ENCODE measurements at regions not wholly inside any gene's neighbourhood (a gene's known extent, or its start where the extent isn't known, plus 50 kb on each side); places are given as distances from the start of the nearest gene placed in this dataset.
"Not testable (repeated sequence)": the region's sequence is repeated elsewhere in the genome, so short reads cannot be mapped to it uniquely, and the experiment has no call there.

DNA sequence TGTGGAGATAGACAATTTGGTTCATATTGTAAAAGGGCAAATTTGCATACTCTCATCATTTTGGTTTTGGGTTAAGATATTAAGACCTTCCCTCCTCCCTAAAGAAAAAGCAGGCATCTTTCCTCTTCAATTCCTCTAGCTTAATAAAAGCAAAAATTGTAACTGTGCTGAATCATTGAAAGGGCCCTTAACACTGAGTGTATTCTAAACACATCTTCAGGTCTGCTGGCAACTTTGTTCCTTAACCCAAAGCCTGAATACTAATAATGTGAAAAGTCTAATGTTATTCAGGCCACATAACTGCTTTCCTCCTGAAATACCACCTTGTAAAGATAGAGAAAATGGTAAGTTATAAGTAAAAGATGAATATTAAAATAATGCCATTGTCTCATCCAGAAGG, 1200.5 kb upstream of the FAM98A start:
- no peak overlapping the region for H3K4me3 ChIP-seq (ENCODE audit: low read length)
- TF ChIP-seq ZNF274 (IDR thresholded peaks at IDR 0.05; ENCODE audit: low read depth, low read length): no peak

DNA sequence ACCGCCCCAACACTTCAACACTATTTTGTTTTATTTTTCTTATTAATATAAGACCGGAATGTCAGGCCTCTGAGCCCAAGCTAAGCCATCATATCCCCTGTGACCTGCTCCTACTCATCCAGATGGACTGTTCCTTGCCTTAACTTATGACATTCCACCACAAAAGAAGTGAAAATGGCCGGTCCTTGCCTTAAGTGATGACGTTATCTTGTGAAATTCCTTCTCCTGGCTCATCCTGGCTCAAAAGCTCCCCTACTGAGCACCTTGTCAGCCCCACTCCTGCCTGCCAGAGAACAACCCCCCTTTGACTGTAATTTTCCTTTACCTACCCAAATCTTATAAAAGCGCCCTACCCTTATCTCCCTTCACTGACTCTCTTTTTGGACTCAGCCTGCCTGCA, 1196.5 kb upstream of the FAM98A start:
- H3K4me3 ChIP-seq (ENCODE audit: low read length): not testable (repeated sequence)

DNA sequence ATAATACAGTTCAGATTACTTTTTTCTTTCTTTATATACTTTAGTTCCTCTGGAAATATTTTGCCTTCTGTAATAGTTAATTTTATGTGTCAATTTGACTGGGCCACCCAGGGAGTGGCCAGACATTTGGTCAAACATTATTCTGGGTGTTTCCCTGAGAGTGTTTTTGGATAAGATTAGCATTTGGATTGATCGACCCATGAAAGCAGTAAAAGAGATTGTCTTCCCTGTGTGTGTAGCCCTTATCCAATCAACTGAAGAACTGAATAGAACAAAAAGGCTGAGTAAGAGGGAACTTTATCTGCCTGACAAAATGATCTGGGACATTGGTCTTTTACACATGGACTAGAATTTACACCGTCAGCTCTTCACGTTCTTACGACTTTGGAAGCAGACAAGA, 1190.1 kb upstream of the FAM98A start:
- no peak overlapping the region for H3K4me3 ChIP-seq (ENCODE audit: low read length)
- no peak for TF ChIP-seq ZNF274 (IDR thresholded peaks at IDR 0.05; ENCODE audit: low read depth, low read length)

DNA sequence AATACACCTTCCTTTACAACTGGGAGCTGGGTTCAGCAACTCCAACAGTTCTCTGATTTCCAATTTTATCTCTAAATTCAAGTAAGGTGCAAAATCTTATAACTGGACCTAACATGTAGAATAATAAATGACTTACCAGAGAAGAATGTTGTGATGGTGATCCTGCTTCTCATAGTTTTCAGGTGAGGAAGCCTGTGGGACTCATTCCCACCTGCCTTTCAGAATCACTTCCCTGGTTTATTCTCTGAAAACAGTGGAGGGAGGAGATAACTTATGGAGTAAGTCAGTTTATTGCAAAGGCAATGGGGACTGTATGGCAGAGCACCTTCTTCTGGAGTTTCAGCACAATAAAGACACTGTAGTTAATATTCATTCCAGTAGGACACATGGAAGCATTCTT, 1188.2 kb upstream of the FAM98A start:
- no peak for TF ChIP-seq ZNF274 (IDR thresholded peaks at IDR 0.05; ENCODE audit: low read depth, low read length)
- H3K4me3 ChIP-seq (ENCODE audit: low read length): no peak overlapping the region

DNA sequence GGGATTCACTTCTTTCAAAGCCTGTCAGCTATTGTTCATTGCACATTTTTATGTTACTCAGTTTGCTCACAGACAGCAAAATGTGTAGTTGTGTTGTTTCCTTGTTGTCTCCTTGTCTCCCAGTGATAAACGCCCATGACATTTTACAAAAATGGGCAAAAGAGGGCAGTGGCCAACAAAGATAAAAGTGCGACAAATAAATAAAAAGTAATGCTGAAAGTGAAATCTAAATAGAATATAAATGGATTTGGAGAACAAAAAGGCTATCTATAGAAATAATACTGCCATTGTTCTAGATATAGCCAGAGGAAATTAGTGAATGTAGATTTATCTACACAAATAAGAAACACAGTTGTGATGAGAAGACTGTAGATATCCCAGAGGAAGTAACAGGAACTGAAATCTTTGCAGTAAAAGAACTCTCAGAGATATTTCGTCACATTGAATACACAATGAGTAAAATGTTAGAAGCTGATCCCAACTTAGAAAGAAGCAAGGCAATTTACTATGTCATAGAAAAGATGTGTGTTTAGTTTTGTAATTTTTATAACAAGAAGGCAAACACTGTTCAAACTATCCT, 1186.2 kb upstream of the FAM98A start:
- TF ChIP-seq ZNF274 (IDR thresholded peaks at IDR 0.05; ENCODE audit: low read depth, low read length): no peak
- H3K4me3 ChIP-seq (ENCODE audit: low read length): no peak overlapping the region

DNA sequence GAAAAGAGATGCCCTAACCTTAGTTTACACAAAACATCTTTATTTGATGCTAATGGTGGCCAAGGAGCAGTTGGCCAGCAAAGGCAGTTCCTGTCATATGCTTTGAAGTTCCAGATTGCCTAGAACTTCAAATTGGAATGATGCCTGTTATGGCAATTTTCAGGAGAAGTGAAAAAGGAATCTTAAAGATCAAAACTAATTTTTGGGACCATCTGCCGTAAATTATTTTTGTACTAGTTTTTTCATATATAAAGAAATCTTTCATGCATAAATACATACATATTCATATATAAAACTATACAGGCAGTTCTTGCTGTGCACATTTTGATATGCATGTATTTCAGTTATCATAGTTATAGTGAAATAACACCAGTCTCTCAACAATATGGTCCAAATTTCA, 1185.6 kb upstream of the FAM98A start:
- no peak for TF ChIP-seq ZNF274 (IDR thresholded peaks at IDR 0.05; ENCODE audit: low read depth, low read length)
- H3K4me3 ChIP-seq (ENCODE audit: low read length): no peak overlapping the region

DNA sequence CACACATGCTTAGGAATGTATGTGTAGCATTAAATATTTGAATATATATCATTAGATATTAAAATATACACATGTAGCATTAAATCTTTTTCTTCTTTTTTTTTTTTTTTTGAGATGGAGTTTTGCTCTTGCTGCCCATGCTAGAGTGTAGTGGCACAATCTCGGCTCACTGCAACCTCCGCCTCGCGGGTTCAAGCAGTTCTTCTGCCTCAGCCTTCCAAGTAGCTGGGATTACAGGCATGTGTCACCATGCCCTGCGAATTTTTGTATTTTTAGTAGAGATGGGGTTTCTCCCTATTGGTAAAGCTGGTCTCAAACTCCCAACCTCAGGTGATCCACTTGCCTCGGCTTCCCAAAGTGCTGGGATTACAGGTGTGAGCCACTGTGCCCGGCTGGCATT, 1151.6 kb upstream of the FAM98A start:
- H3K4me3 ChIP-seq (ENCODE audit: low read length): not testable (repeated sequence)

DNA sequence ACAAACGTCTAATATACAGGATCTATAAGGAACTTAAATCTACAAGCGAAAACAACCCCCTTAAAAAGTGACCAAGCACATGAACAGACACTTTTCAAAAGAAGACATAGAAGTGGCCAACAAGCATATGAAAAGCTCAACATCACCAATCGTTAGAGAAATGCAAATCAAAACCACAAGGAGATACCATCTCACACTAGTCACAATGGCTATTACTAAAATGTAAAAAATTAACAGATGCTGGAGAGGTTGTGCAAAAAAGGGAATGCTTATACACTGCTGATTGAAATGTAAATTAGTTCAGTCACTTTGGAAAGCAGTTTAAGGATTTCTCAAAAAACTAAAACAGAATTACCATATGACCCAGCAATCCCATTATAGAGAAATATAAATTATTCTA, 1148.5 kb upstream of the FAM98A start:
- TF ChIP-seq ZNF274 (IDR thresholded peaks at IDR 0.05; ENCODE audit: low read depth, low read length): no peak

DNA sequence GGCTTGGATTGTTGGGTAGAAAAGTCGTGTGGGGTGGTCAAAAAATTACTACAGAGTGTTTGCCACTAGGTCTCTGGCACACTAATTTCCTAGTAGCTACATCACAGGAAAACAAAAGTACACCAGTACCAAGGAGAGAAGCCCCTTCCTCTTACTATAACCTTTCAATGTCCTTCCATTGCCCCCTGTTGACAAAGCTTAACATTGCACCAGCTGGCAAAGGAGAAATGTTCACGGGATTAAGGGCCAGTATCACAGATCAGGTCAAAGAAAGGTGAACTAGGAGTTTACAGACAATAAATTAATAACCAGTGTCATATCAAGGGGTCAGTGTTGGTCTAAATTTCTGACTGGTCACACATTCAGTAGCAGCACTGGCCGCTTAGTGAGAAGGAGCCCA, 1139.6 kb upstream of the FAM98A start:
- no peak overlapping the region for H3K4me3 ChIP-seq (ENCODE audit: low read length)
- TF ChIP-seq ZNF274 (IDR thresholded peaks at IDR 0.05; ENCODE audit: low read depth, low read length): no peak

More for the DNA sequence above, 1148.5 kb upstream of the FAM98A start:
- H3K4me3 ChIP-seq (ENCODE audit: low read length): no peak overlapping the region

DNA sequence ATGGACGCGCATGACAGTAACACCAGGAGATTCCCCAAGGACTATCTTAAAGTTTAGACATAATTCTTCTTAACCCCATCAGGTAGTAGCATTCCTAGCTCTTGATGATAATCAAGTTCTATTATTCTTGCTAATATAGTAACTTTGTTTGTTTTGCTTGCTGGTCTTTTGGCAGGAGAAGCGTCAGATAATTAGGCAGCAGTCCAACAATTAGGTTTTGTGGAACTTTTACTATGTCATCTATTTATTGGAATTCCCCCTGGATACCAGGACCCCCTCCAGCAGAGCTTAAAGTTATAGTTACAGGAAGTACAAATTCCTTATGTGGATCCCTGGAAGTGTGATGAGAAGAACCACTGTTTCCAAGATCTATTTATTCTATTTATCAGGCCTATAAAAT, 1138.0 kb upstream of the FAM98A start:
- TF ChIP-seq ZNF274 (IDR thresholded peaks at IDR 0.05; ENCODE audit: low read depth, low read length): no peak
- no peak overlapping the region for H3K4me3 ChIP-seq (ENCODE audit: low read length)

DNA sequence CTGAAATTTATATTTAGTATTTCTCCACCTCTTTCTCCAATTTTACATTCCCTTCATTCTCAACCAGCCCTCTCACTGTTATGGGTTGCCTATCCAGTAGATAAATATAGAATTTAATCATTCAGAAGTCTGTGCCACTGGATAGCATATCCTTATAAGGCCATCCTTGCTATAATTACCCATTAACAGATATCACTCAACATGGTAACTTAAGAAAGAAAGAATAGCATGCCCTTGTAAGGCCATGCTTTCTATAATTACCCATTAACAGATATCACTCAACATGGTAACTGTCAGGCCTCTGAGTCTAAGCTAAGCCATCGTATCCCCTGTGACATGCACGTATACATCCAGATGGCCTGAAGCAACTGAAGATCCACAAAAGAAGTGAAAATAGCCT, 1137.4 kb upstream of the FAM98A start:
- TF ChIP-seq ZNF274 (IDR thresholded peaks at IDR 0.05; ENCODE audit: low read depth, low read length): no peak
- no peak overlapping the region for H3K4me3 ChIP-seq (ENCODE audit: low read length)

DNA sequence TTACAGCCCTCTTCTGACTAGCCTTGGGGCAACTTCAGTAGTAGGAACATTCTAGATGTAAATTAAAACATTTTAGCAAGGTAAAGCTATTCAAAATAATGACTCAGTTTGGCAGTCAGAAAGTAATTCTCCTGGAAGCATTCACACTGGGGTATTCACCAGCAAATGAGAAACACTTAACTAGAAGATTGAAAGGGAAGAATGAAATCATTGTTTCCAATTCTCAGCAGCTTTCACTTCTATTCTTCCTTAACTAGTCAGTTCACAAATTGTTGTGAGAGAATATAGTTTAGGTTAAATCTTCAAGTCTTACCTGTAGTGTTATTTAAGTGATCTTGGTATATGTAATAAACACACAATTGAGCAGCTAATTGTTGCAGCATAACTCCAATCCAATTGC, 1135.6 kb upstream of the FAM98A start:
- no peak for TF ChIP-seq ZNF274 (IDR thresholded peaks at IDR 0.05; ENCODE audit: low read depth, low read length)
- H3K4me3 ChIP-seq (ENCODE audit: low read length): no peak overlapping the region

DNA sequence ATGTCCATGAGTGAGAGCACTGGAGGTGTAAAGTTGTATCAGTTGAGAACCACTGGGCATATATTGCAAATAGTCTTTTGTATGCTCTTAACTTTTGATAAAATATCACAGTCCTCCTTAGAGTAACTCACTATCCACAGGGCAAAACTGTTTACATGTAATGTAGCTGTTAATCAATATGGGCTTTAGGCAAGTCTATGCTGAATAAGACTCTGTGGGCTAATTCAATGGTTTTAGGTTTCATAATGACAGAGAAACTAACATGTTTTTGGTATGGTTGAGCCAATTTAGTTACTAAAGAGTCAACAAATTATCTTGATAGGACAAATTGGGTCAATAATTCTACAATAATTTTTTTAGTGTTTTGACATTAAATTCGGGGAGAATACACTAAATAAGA, 1134.9 kb upstream of the FAM98A start:
- no peak for TF ChIP-seq ZNF274 (IDR thresholded peaks at IDR 0.05; ENCODE audit: low read depth, low read length)
- no peak overlapping the region for H3K4me3 ChIP-seq (ENCODE audit: low read length)

DNA sequence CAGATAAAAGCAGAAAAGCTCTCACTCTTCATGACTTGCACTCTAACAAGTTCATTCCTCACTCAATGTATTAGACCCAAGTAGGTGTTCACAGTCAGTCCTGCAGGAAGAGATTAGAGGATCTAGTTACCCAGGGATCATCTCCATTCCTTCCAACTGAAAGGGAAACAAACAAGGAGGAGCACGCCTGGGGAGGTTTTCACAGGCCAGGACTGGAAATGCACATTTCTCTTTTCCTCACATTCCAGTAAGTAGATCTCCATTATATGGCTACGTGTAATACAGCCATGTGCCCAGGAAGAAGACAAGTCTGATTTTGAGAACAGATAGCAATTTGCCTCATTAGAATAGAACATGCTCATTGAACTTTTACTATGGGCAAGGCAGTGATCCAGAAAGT, 1132.2 kb upstream of the FAM98A start:
- TF ChIP-seq ZNF274 (IDR thresholded peaks at IDR 0.05; ENCODE audit: low read depth, low read length): no peak
- H3K4me3 ChIP-seq (ENCODE audit: low read length): no peak overlapping the region

DNA sequence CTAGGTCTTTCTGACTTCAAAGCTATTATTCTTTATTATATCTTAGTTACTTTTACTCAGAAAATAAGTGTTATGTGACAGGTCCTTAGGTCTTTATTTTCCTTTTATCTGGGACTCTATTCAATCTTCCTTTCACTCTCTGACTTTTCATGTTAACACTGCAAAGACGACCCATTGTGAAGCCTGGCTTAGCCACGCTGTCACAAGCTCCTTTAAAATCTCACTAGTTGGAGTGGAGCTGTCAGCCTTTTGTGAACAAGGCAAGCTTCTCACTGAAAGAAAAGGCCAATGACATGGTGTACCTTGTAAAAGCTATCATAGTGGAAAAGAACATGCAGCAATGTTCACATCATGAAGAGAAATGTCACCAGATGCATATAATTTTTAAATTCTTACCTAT, 1130.7 kb upstream of the FAM98A start:
- no peak overlapping the region for H3K4me3 ChIP-seq (ENCODE audit: low read length)
- TF ChIP-seq ZNF274 (IDR thresholded peaks at IDR 0.05; ENCODE audit: low read depth, low read length): no peak

DNA sequence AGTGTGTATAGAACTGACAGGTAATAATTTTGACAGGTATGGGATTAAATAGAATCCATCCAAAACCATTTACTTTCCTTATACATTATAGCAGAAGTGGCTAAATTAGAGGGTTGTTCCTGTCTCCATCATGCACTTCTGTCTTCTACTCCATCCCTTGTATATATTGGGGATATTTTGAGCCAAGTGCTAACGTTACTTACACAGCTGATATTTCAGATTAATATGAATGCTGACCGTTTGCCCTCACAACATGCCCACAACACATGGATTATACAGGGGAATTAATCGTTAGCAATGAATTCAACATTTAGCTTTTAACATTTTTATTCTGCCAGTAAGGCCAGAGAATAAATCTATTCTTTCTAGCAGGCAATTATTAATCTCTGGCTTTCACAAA, 1125.0 kb upstream of the FAM98A start:
- H3K4me3 ChIP-seq (ENCODE audit: low read length): no peak overlapping the region
- TF ChIP-seq ZNF274 (IDR thresholded peaks at IDR 0.05; ENCODE audit: low read depth, low read length): no peak

DNA sequence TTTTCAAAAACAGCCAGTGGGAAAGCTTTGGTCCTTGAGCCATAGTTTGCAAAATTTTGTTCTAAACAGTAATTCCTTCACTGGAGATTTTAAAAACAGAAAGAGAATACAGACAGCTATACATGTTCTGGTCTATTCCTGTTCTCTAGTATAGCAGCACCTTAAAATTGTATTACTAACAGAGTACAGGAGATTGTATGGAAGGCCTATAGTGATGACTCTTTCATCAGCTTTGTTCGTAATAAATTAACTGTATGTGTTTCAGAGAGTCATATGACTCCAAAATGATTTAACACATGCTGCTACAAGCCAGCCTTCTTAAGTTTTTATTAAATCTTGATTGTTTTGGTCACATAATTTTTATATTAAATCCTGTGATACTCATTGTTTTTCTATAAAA, 1124.6 kb upstream of the FAM98A start:
- no peak overlapping the region for H3K4me3 ChIP-seq (ENCODE audit: low read length)
- no peak for TF ChIP-seq ZNF274 (IDR thresholded peaks at IDR 0.05; ENCODE audit: low read depth, low read length)

All from GM08714 (cell line).